Adrenal gland (tissue), 5 donors: ENCODE measurements at regions not wholly inside any gene's neighbourhood (a gene's known extent, or its start where the extent isn't known, plus 50 kb on each side); places are given as distances from the start of the nearest gene placed in this dataset.

Experiments
- POLR2A ChIP-seq, 2 donors: fragments of 450-650 bp; IDR thresholded peaks; one replicate each; pipeline ENCODE4 v1.6.1; 2017; ENCODE audit warnings: antibody characterized with exemption in 2 of 2, mild to moderate bottlenecking in 2 of 2, moderate library complexity in 1 of 2
- TF ChIP-seq, protein P1 (sequence below), 6 experiments: fragments of 450-650 bp in 4 of 6; fragments of 200-600 bp in 2 of 6; sonication (generic) in 1 of 6; IDR thresholded peaks; 1 replicate in 5 of 6; 2 replicates in 1 of 6; pipeline versions ENCODE4 v1.5.1 to v1.8.0; 2016 to 2021; ENCODE audit warnings: antibody characterized with exemption in 6 of 6, mild to moderate bottlenecking in 2 of 6, moderate library complexity in 1 of 6
- donor health status: DM: no; HTN: no; CAD: no.

DNA sequence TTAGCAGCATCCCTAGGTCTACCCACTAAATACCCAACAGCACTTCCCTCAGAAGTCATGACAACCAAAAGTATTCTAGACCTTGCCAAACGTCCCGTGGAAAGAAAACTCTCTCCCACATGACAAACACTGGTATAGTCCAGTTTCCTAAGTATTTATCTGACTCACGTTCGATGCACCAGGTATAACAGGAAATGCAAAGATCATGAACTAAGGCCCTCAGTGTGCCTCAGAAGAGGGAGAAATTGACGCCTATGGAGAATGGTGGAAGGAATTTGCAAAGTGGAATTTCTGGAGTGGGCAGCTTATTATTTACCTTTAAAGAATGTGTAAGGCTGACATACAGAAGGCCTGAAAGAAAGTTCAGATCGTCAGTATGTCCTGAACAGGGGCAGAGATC is 523.6 kb upstream of the DAB1 start:
- TF ChIP-seq, protein P1, sequence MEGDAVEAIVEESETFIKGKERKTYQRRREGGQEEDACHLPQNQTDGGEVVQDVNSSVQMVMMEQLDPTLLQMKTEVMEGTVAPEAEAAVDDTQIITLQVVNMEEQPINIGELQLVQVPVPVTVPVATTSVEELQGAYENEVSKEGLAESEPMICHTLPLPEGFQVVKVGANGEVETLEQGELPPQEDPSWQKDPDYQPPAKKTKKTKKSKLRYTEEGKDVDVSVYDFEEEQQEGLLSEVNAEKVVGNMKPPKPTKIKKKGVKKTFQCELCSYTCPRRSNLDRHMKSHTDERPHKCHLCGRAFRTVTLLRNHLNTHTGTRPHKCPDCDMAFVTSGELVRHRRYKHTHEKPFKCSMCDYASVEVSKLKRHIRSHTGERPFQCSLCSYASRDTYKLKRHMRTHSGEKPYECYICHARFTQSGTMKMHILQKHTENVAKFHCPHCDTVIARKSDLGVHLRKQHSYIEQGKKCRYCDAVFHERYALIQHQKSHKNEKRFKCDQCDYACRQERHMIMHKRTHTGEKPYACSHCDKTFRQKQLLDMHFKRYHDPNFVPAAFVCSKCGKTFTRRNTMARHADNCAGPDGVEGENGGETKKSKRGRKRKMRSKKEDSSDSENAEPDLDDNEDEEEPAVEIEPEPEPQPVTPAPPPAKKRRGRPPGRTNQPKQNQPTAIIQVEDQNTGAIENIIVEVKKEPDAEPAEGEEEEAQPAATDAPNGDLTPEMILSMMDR (IDR thresholded peaks at IDR 0.05): no peak
- TF ChIP-seq POLR2A (IDR thresholded peaks at IDR 0.05): no peak
